Tibial artery (tissue), 4 donors: ENCODE measurements at regions not wholly inside any gene's neighbourhood (a gene's known extent, or its start where the extent isn't known, plus 50 kb on each side); places are given as distances from the start of the nearest gene placed in this dataset.

Experiments used
- DNase-seq, 2 donors: peaks; one replicate each; pipeline ENCODE4 v3.0.0-alpha.2; 2019
- H3K27ac ChIP-seq, 2 donors: fragments of 200-600 bp; sonication (generic) in 1 of 2; 1 replicate in 1 of 2; 2 replicates in 1 of 2; pipeline ENCODE4 v1.5.1; 2018 to 2019; ENCODE audit warnings: mild to moderate bottlenecking in 1 of 2
- H3K27me3 ChIP-seq, 2 donors: fragments of 200-600 bp; sonication (generic) in 1 of 2; one replicate each; pipeline versions ENCODE4 v1.5.1 to v1.6.0; 2016 to 2019
- H3K36me3 ChIP-seq, 3 donors: fragments of 200-600 bp; sonication (generic) in 2 of 3; one replicate each; pipeline ENCODE4 v1.5.1; 2016 to 2019; ENCODE audit warnings: mild to moderate bottlenecking in 2 of 3
- H3K4me1 ChIP-seq, 4 donors: fragments of 200-600 bp; sonication (generic) in 2 of 4; 1 replicate in 3 of 4; 2 replicates in 1 of 4; pipeline ENCODE4 v1.5.1; 2016 to 2019
- H3K4me3 ChIP-seq, 2 donors: fragments of 200-600 bp; sonication (generic) in 1 of 2; 1 replicate in 1 of 2; 2 replicates in 1 of 2; pipeline ENCODE4 v1.5.1; 2018 to 2019; ENCODE audit warnings: mild to moderate bottlenecking in 2 of 2
- H3K9me3 ChIP-seq, 3 donors: fragments of 200-600 bp; sonication (generic) in 1 of 3; one replicate each; pipeline ENCODE4 v1.5.1; 2016 to 2019
- intact Hi-C: fragments of 100-400 bp; cut with DNase I; formaldehyde crosslinking; loops from one replicate; pipeline ENCODE4 v1.15.0; 2023; ENCODE audit warnings: low total_unique reads
- TF ChIP-seq, protein P1 (sequence below), 2 experiments: fragments of 200-600 bp in 1 of 2; fragments of 450-650 bp in 1 of 2; IDR thresholded peaks; one replicate each; pipeline ENCODE4 v1.5.1; 2017 to 2019; ENCODE audit warnings: antibody characterized with exemption in 2 of 2, mild to moderate bottlenecking in 1 of 2, moderate library complexity in 1 of 2

DNA sequence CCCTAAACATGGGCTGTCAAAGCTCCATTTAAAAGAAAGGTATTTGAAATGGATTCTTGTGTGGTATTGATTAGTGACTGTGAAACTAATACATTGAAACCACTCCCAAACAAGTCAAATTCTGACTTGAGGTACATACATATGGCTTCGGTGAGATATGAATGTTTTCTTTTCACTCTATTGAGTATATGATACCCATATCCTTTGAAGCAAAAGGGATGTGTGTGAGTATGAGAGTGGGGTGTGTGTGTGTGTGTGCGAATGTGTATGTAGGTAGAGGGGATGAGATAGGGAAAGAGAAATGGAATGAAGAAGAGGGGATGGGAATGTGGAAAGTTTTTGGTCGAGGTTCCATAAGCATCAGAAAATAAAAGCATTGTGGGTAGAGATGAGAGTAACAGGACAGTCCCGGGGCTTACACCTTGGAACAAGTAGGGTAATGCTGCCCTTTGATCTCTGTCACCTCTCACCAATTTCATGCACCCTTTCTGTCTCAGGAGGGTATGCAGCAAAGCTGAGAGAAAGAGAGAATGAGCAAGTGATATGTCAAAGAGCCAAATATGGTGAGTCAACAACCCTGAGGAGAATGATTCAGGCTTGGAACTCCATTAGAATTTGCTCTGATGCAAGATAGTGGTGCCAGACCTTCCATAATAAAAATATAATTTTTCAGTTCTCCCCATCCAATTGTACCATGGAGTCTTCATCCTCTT is 64.0 kb upstream of the ZEB2 start:
- H3K27ac ChIP-seq: no peak overlapping the region
- no peak for DNase-seq
- TF ChIP-seq, protein P1, sequence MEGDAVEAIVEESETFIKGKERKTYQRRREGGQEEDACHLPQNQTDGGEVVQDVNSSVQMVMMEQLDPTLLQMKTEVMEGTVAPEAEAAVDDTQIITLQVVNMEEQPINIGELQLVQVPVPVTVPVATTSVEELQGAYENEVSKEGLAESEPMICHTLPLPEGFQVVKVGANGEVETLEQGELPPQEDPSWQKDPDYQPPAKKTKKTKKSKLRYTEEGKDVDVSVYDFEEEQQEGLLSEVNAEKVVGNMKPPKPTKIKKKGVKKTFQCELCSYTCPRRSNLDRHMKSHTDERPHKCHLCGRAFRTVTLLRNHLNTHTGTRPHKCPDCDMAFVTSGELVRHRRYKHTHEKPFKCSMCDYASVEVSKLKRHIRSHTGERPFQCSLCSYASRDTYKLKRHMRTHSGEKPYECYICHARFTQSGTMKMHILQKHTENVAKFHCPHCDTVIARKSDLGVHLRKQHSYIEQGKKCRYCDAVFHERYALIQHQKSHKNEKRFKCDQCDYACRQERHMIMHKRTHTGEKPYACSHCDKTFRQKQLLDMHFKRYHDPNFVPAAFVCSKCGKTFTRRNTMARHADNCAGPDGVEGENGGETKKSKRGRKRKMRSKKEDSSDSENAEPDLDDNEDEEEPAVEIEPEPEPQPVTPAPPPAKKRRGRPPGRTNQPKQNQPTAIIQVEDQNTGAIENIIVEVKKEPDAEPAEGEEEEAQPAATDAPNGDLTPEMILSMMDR (IDR thresholded peaks at IDR 0.05): no peak
- no peaks in the 10 kb centered on the region for H3K4me1 ChIP-seq
- H3K4me3 ChIP-seq: no peak overlapping the region
- H3K9me3 ChIP-seq: no peaks in the 10 kb centered on the region
- intact Hi-C loops: no loop called here
- no peaks in the 10 kb centered on the region for H3K27me3 ChIP-seq
- H3K36me3 ChIP-seq: no peaks in the 10 kb centered on the region

DNA sequence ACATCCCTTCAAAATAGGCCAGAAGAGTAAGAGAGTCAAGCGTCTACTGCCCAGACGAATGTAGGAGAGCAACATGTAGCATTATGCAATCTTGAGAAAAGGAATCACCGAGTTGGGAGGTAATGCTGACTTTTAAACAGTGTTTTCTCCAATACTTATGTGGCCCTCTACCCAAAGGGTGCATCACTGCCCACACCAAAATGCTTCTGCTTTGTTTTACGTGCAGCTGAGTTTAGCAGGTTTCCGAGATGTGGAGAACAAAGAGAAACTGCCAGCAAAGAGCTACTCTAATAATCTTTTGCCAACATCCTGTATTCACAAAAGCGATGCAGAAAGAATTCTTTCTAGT is 63.4 kb upstream of the ZEB2 start:
- no peak overlapping the region for H3K4me3 ChIP-seq
- TF ChIP-seq, protein P1 (IDR thresholded peaks at IDR 0.05): no peak
- intact Hi-C loops: no loop called here
- no peak for DNase-seq
- H3K4me1 ChIP-seq: peaks cover 0 to 1% (median 0%) of the 10 kb centered on the region in 4 donors
- no peaks in the 10 kb centered on the region for H3K36me3 ChIP-seq
- H3K9me3 ChIP-seq: no peaks in the 10 kb centered on the region
- no peaks in the 10 kb centered on the region for H3K27me3 ChIP-seq
- H3K27ac ChIP-seq: no peak overlapping the region

DNA sequence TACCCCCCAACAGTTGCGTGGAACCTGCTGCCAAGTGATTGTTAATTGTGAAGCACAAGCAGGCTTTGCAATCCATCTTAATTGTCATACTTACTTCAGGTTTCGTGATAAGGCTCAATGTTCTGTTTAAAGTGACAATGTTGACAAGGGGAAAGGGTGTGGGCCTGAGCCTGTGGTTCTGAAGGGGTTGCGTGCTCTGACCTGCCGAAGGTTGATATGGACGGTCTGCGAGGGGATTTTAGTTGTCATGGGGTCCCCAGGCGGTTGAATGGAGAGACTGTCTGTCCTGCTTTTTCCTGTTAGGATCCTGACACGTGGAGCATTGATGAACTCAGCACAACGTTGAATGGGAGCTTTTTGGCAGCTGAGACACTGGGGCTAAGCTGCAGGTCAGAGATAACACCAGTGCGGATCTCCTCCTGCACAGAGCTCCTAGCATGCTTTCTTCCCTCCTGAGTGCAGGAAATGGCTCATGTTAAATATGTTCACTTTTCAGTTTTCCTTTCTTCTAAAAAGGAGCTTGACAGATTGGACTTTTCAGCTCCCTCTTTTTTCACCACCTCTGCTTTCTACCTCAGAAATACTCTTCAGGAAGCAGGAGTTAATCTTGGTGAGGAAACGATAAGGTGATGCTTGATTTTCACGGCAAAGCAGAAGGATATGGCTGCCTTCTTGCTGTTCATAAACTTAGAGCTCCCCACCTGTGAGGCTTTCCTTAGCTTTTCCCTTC is 62.9 kb upstream of the ZEB2 start:
- no peak for DNase-seq
- intact Hi-C loops: no loop called here
- peaks cover 0 to 4% (median 0%) of the 10 kb centered on the region in 4 donors for H3K4me1 ChIP-seq
- TF ChIP-seq, protein P1 (IDR thresholded peaks at IDR 0.05): no peak
- no peak overlapping the region for H3K27ac ChIP-seq
- H3K36me3 ChIP-seq: no peaks in the 10 kb centered on the region
- H3K9me3 ChIP-seq: no peaks in the 10 kb centered on the region
- no peaks in the 10 kb centered on the region for H3K27me3 ChIP-seq
- H3K4me3 ChIP-seq: no peak overlapping the region

DNA sequence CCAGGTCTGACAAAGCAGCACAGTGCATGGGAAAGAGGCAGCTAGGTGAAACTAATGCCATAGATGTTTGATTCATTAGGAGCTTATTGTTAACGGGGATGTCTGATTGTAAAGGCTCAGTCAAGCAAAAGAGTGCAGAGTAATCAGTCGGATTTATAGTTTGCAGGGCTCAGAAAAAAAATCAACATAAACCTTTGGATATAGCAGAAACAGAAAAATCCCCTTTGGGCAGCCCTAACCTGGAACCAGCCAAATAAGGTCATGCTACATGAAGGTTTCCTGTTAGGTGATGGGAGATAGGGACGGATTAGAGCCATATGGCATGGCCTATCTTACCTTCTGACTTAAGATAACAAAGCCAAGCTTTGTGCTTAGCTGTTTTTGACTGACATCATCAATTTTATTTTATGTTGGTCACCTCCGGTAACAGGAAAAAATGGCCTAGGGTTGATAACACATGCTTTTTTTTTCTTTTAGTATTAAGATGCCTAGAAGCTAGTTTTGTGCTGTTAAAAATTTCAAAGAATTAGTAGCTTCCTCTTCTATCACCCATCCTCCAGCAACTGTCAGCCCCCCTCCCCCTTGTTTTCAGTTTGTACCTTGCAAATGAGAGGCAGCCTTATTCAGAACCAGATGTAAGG is 60.7 kb upstream of the ZEB2 start:
- no peak overlapping the region for H3K27ac ChIP-seq
- DNase-seq: no peak

DNA sequence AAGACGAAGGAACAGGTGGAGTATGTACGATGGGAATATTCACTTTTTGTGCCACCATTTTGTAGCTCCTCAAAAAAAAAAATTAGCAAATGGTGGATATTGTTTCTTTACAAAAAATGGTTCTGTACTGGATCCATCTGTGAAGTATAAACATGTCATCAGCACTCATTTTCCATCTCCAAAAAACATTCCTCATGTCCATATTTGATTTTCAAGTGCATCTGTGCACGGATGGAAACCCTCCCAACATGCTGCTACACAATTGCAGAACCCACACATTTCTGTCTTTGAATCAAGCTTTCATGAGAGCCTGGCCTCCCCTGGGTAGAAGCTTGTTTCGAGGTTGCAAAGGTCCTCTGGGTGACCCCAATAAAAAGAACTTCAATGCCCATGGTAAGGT is 59.6 kb upstream of the ZEB2 start:
- no peak overlapping the region for H3K27ac ChIP-seq
- H3K9me3 ChIP-seq: no peaks in the 10 kb centered on the region
- peaks cover 0 to 4% (median 0%) of the 10 kb centered on the region in 4 donors for H3K4me1 ChIP-seq
- intact Hi-C loops: no loop called here
- TF ChIP-seq, protein P1 (IDR thresholded peaks at IDR 0.05): no peak
- no peak for DNase-seq
- H3K4me3 ChIP-seq: no peak overlapping the region
- no peaks in the 10 kb centered on the region for H3K36me3 ChIP-seq
- no peaks in the 10 kb centered on the region for H3K27me3 ChIP-seq

More for the DNA sequence above, 60.7 kb upstream of the ZEB2 start:
- no peaks in the 10 kb centered on the region for H3K9me3 ChIP-seq
- intact Hi-C loops: no loop called here
- TF ChIP-seq, protein P1 (IDR thresholded peaks at IDR 0.05): no peak
- H3K4me3 ChIP-seq: no peak overlapping the region
- no peaks in the 10 kb centered on the region for H3K27me3 ChIP-seq
- H3K4me1 ChIP-seq: peaks cover 0 to 4% (median 0%) of the 10 kb centered on the region in 4 donors
- H3K36me3 ChIP-seq: no peaks in the 10 kb centered on the region
